Activated naive CD8-positive, alpha-beta T cell (primary cell): ENCODE measurements at regions not wholly inside any gene's neighbourhood (a gene's known extent, or its start where the extent isn't known, plus 50 kb on each side); places are given as distances from the start of the nearest gene placed in this dataset.

Experiments
- H3K27ac Mint-ChIP-seq: one replicate; pipeline ENCODE4 v1.8.0; 2021; ENCODE audit warnings: mixed read lengths
- H3K27me3 Mint-ChIP-seq: one replicate; pipeline ENCODE4 v1.8.0; 2021; ENCODE audit warnings: mixed read lengths
- H3K36me3 Mint-ChIP-seq: one replicate; pipeline ENCODE4 v1.8.0; 2021; ENCODE audit warnings: mixed read lengths
- H3K4me1 Mint-ChIP-seq: one replicate; pipeline ENCODE4 v1.8.0; 2021; ENCODE audit warnings: low read depth, mixed read lengths
- H3K4me3 Mint-ChIP-seq: one replicate; pipeline ENCODE4 v1.8.0; 2021; ENCODE audit warnings: mild to moderate bottlenecking, mixed read lengths
- H3K9me3 Mint-ChIP-seq: one replicate; pipeline ENCODE4 v1.8.0; 2021; ENCODE audit warnings: low read depth, mixed read lengths

- Mint-ChIP-seq H3K36me3 (no peaks in the 10 kb centered on the region), H3K27me3 (peaks cover 4% of the 10 kb centered on the region), H3K4me3 (no peak overlapping the region), H3K9me3 (no peaks in the 10 kb centered on the region), H3K4me1 (no peaks in the 10 kb centered on the region), H3K27ac (no peak overlapping the region)
Observed at GRCh38 chr12:24759155-24759554, 189.7 kb downstream of the BCAT1 start.

- H3K9me3 Mint-ChIP-seq = no peaks in the 10 kb centered on the region
- H3K4me1 Mint-ChIP-seq = no peaks in the 10 kb centered on the region
- H3K36me3 Mint-ChIP-seq = no peaks in the 10 kb centered on the region
- H3K27ac Mint-ChIP-seq = no peak overlapping the region
- H3K4me3 Mint-ChIP-seq = no peak overlapping the region
- H3K27me3 Mint-ChIP-seq = peaks cover 5% of the 10 kb centered on the region
Observed at GRCh38 chr12:24756479-24757024, 192.3 kb downstream of the BCAT1 start.

GRCh38 chr12:24754690-24755638 lies 193.9 kb downstream of the BCAT1 start:
- H3K9me3 Mint-ChIP-seq = no peaks in the 10 kb centered on the region
- H3K4me1 Mint-ChIP-seq = no peaks in the 10 kb centered on the region
- H3K27me3 Mint-ChIP-seq = peaks cover 5% of the 10 kb centered on the region
- H3K36me3 Mint-ChIP-seq = no peaks in the 10 kb centered on the region
- H3K27ac Mint-ChIP-seq = no peak overlapping the region
- no peak overlapping the region for H3K4me3 Mint-ChIP-seq

- Mint-ChIP-seq H3K27me3 (peaks cover 5% of the 10 kb centered on the region), H3K4me3 (no peak overlapping the region), H3K9me3 (no peaks in the 10 kb centered on the region), H3K4me1 (no peaks in the 10 kb centered on the region), H3K27ac (no peak overlapping the region), H3K36me3 (no peaks in the 10 kb centered on the region)
Observed at GRCh38 chr12:24752763-24753462, 196.0 kb downstream of the BCAT1 start.

- no peaks in the 10 kb centered on the region for H3K4me1 Mint-ChIP-seq
- H3K27me3 Mint-ChIP-seq = peaks cover 5% of the 10 kb centered on the region
- no peak overlapping the region for H3K27ac Mint-ChIP-seq
- no peaks in the 10 kb centered on the region for H3K9me3 Mint-ChIP-seq
- H3K36me3 Mint-ChIP-seq = no peaks in the 10 kb centered on the region
- no peak overlapping the region for H3K4me3 Mint-ChIP-seq
Observed at GRCh38 chr12:24751181-24751580, 197.7 kb downstream of the BCAT1 start.

- H3K4me1 Mint-ChIP-seq = no peaks in the 10 kb centered on the region
- H3K36me3 Mint-ChIP-seq = no peaks in the 10 kb centered on the region
- no peak overlapping the region for H3K27ac Mint-ChIP-seq
- no peak overlapping the region for H3K4me3 Mint-ChIP-seq
- H3K27me3 Mint-ChIP-seq = peaks cover 5% of the 10 kb centered on the region
- H3K9me3 Mint-ChIP-seq = no peaks in the 10 kb centered on the region
Observed at GRCh38 chr12:24750263-24750662, 198.6 kb downstream of the BCAT1 start.

- Mint-ChIP-seq H3K4me1 (no peaks in the 10 kb centered on the region), H3K27ac (no peak overlapping the region)
Observed at GRCh38 chr12:24749171-24749570, 199.7 kb downstream of the BCAT1 start.

GRCh38 chr12:24748326-24748725 lies 200.6 kb downstream of the BCAT1 start:
- Mint-ChIP-seq H3K36me3 (no peaks in the 10 kb centered on the region), H3K4me3 (no peak overlapping the region), H3K9me3 (no peaks in the 10 kb centered on the region), H3K27me3 (peaks cover 4% of the 10 kb centered on the region), H3K4me1 (no peaks in the 10 kb centered on the region), H3K27ac (no peak overlapping the region)

More at GRCh38 chr12:24749171-24749570, 199.7 kb downstream of the BCAT1 start:
- Mint-ChIP-seq H3K9me3 (no peaks in the 10 kb centered on the region), H3K36me3 (no peaks in the 10 kb centered on the region), H3K27me3 (peaks cover 4% of the 10 kb centered on the region), H3K4me3 (no peak overlapping the region)

- Mint-ChIP-seq H3K4me1 (no peaks in the 10 kb centered on the region), H3K36me3 (no peaks in the 10 kb centered on the region), H3K4me3 (no peak overlapping the region), H3K9me3 (no peaks in the 10 kb centered on the region), H3K27me3 (peaks cover 3% of the 10 kb centered on the region), H3K27ac (no peak overlapping the region)
Observed at GRCh38 chr12:24746864-24747263, 202.0 kb downstream of the BCAT1 start.

GRCh38 chr12:24746006-24746671 lies 202.8 kb downstream of the BCAT1 start:
- Mint-ChIP-seq H3K27me3 (peaks cover 3% of the 10 kb centered on the region), H3K36me3 (no peaks in the 10 kb centered on the region), H3K4me1 (no peaks in the 10 kb centered on the region), H3K9me3 (no peaks in the 10 kb centered on the region), H3K27ac (no peak overlapping the region), H3K4me3 (no peak overlapping the region)

- Mint-ChIP-seq H3K36me3 (no peaks in the 10 kb centered on the region), H3K27ac (no peak overlapping the region), H3K4me1 (no peaks in the 10 kb centered on the region), H3K27me3 (peaks cover 3% of the 10 kb centered on the region), H3K9me3 (no peaks in the 10 kb centered on the region), H3K4me3 (no peak overlapping the region)
Observed at GRCh38 chr12:24743941-24744793, 204.7 kb downstream of the BCAT1 start.

GRCh38 chr12:24742378-24742777 lies 206.5 kb downstream of the BCAT1 start:
- H3K4me1 Mint-ChIP-seq = peaks cover 3% of the 10 kb centered on the region
- H3K27ac Mint-ChIP-seq = no peak overlapping the region
- no peak overlapping the region for H3K4me3 Mint-ChIP-seq
- peaks cover 3% of the 10 kb centered on the region for H3K27me3 Mint-ChIP-seq
- H3K36me3 Mint-ChIP-seq = no peaks in the 10 kb centered on the region
- no peaks in the 10 kb centered on the region for H3K9me3 Mint-ChIP-seq

GRCh38 chr12:24741216-24741615 lies 207.7 kb downstream of the BCAT1 start:
- Mint-ChIP-seq H3K36me3 (no peaks in the 10 kb centered on the region), H3K9me3 (no peaks in the 10 kb centered on the region), H3K27me3 (peaks cover 3% of the 10 kb centered on the region), H3K4me3 (no peak overlapping the region), H3K27ac (no peak overlapping the region), H3K4me1 (peaks cover 3% of the 10 kb centered on the region)

- no peaks in the 10 kb centered on the region for H3K27me3 Mint-ChIP-seq
- no peak overlapping the region for H3K4me3 Mint-ChIP-seq
- H3K4me1 Mint-ChIP-seq = peaks cover 3% of the 10 kb centered on the region
- no peaks in the 10 kb centered on the region for H3K9me3 Mint-ChIP-seq
- H3K36me3 Mint-ChIP-seq = no peaks in the 10 kb centered on the region
- H3K27ac Mint-ChIP-seq = no peak overlapping the region
Observed at GRCh38 chr12:24739106-24739779, 209.7 kb downstream of the BCAT1 start.
